Ectodermal cell (in vitro differentiated cells): ENCODE measurements at regions not wholly inside any gene's neighbourhood (a gene's known extent, or its start where the extent isn't known, plus 50 kb on each side); places are given as distances from the start of the nearest gene placed in this dataset.

Experiments
- H3K27ac ChIP-seq: 2 replicates; pipeline ENCODE4 v1.7.0; 2013; ENCODE audit warnings: mild to moderate bottlenecking, low read depth, low read length; ENCODE audit not compliant: insufficient read depth, poor library complexity, severe bottlenecking
- H3K27me3 ChIP-seq: 2 replicates; pipeline ENCODE4 v1.7.0; 2013; ENCODE audit warnings: mild to moderate bottlenecking, low read length; ENCODE audit not compliant: insufficient read depth, control insufficient read depth, poor library complexity, severe bottlenecking
- H3K36me3 ChIP-seq: one replicate; pipeline ENCODE4 v1.7.0; 2013; ENCODE audit warnings: low read length; ENCODE audit not compliant: control insufficient read depth, insufficient read depth
- H3K4me1 ChIP-seq: one replicate; pipeline ENCODE4 v1.7.0; 2013; ENCODE audit warnings: low read length; ENCODE audit not compliant: control insufficient read depth, insufficient read depth
- H3K4me3 ChIP-seq: 2 replicates; pipeline ENCODE4 v1.7.0; 2013; ENCODE audit warnings: low read depth, low read length, control low read depth; ENCODE audit not compliant: insufficient read depth
- H3K9me3 ChIP-seq: 2 replicates; pipeline ENCODE4 v1.7.0; 2013; ENCODE audit warnings: mild to moderate bottlenecking, low read length, moderate library complexity; ENCODE audit not compliant: control insufficient read depth
- WGBS, 2 experiments: methylation state at CpG; one replicate each; pipeline ENCODE4 v1.1.7; 2013; ENCODE audit warnings: missing lambda C conversion rate in 2 of 2; 5-methylcytosine and 5-hydroxymethylcytosine counted together

GRCh38 chr19:28864577-28865042 lies 348.3 kb downstream of the UQCRFS1 start:
- H3K27ac ChIP-seq: no peak overlapping the region
- WGBS, 2 experiments: 90 to 92% methylated on average over 9 of the region's 9 CpGs
- H3K4me3 ChIP-seq: no peak overlapping the region
- H3K4me1 ChIP-seq: no peaks in the 10 kb centered on the region
- no peaks in the 10 kb centered on the region for H3K27me3 ChIP-seq
- H3K36me3 ChIP-seq: no peaks in the 10 kb centered on the region
- H3K9me3 ChIP-seq: no peaks in the 10 kb centered on the region

DNA sequence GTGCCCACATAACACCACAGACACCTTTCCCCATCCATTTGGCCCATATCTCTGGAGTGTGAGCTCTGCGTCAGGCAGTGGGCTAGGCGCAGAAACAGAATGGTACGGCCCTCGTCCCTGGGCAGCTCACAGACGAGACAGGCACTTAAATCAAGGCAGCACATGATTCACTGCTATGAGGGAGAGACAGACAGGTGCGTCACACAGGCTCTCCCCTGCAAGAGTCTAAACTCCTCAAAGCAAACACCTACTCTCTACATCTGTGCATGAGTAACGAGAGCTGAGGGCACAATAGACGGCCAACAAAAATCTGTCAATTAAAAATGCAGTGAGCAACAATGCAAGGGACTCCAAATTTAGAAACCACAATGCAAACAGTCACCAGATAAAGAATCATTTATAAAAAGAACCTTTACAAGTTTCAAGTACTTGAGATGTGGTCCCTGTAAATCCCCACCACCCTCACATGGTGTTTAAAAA lies 348.9 kb downstream of the UQCRFS1 start:
- H3K27ac ChIP-seq: no peak overlapping the region
- H3K36me3 ChIP-seq: no peaks in the 10 kb centered on the region
- no peaks in the 10 kb centered on the region for H3K4me1 ChIP-seq
- no peaks in the 10 kb centered on the region for H3K27me3 ChIP-seq
- 83 to 89% methylated on average over 8 of the region's 8 CpGs for WGBS, 2 experiments
- H3K4me3 ChIP-seq: no peak overlapping the region
- no peaks in the 10 kb centered on the region for H3K9me3 ChIP-seq

DNA sequence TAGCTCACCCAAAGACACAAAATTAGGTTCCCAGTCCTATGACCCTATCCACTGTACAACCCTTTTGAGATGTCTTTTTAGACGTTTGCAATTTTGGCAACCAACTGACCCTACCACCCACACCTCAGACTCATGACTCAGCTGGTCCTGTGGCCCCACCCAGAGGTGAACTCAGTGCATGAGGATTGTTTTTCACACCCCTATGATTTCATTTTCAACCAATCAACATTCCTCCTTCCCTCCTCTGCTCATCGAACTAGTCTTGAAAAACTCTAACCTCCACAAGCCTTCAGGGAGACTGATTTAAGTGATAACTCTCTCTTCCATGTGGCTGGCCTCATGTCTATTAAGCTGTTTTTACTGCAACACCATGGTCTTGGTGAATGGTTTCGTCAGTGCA lies 350.7 kb downstream of the UQCRFS1 start:
- Histone ChIP-seq H3K4me1 (no peaks in the 10 kb centered on the region), H3K36me3 (no peaks in the 10 kb centered on the region), H3K4me3 (no peak overlapping the region), H3K9me3 (no peaks in the 10 kb centered on the region), H3K27me3 (no peaks in the 10 kb centered on the region), H3K27ac (no peak overlapping the region)
- WGBS, 2 experiments: 75 to 79% methylated on average over 3 of the region's 3 CpGs

- WGBS, 2 experiments: 87 to 90% methylated on average over 6 of the region's 6 CpGs
- H3K9me3 ChIP-seq: no peaks in the 10 kb centered on the region
- no peak overlapping the region for H3K27ac ChIP-seq
- no peaks in the 10 kb centered on the region for H3K36me3 ChIP-seq
- no peak overlapping the region for H3K4me3 ChIP-seq
- no peaks in the 10 kb centered on the region for H3K27me3 ChIP-seq
- no peaks in the 10 kb centered on the region for H3K4me1 ChIP-seq
Observed at GRCh38 chr19:28859811-28860210, 353.1 kb downstream of the UQCRFS1 start.

DNA sequence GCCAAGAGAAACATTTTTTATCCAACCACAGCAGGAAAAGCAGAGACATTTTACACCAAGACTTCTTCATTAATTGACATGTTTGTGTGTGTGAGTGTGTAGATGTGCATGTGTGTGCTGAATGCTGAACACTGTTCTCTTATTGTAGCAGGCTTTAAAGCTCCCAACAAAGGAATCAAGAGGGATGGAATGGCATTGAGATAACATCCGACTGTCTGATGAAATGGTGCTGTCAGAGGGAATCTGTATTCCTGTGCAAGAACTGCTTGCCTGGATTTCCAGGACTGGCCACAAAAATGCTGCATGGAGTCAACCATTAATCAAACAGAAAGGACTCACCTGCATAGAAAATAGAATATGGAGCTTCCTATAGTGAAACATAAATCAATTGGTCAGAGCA lies 354.0 kb downstream of the UQCRFS1 start:
- H3K9me3 ChIP-seq: no peaks in the 10 kb centered on the region
- H3K4me3 ChIP-seq: no peak overlapping the region
- no peaks in the 10 kb centered on the region for H3K4me1 ChIP-seq
- H3K27ac ChIP-seq: no peak overlapping the region
- WGBS, 2 experiments: 90 to 96% methylated on average over 1 of the region's 1 CpG
- H3K36me3 ChIP-seq: no peaks in the 10 kb centered on the region
- no peaks in the 10 kb centered on the region for H3K27me3 ChIP-seq

GRCh38 chr19:28857967-28858366 lies 355.0 kb downstream of the UQCRFS1 start:
- Histone ChIP-seq H3K4me3 (no peak overlapping the region), H3K9me3 (no peaks in the 10 kb centered on the region), H3K36me3 (no peaks in the 10 kb centered on the region), H3K4me1 (no peaks in the 10 kb centered on the region), H3K27ac (no peak overlapping the region), H3K27me3 (no peaks in the 10 kb centered on the region)
- 89 to 94% methylated on average over 3 of the region's 3 CpGs for WGBS, 2 experiments

DNA sequence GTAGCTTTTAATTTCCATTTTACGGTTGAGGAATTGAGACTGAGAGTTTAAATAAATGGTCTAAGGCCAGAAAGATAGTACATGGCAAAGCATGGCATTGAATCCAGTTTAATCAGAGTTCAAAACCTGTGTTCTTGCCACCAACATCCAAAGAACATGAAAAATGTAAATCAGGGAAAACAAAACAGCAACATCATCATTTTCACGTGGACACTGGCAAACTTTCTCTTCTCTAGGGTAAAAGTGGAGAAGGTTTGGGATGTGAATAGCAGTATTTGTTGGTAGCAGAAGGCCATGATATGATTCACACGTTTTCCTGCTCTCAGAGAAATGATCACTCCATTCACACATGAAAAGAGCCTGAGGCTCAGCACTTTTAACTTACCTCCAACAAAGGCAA lies 357.7 kb downstream of the UQCRFS1 start:
- H3K4me1 ChIP-seq: no peaks in the 10 kb centered on the region
- no peaks in the 10 kb centered on the region for H3K27me3 ChIP-seq
- H3K27ac ChIP-seq: no peak overlapping the region
- no peak overlapping the region for H3K4me3 ChIP-seq
- H3K9me3 ChIP-seq: no peaks in the 10 kb centered on the region
- 81 to 89% methylated on average over 2 to 3 of the region's 3 CpGs for WGBS, 2 experiments
- H3K36me3 ChIP-seq: no peaks in the 10 kb centered on the region

DNA sequence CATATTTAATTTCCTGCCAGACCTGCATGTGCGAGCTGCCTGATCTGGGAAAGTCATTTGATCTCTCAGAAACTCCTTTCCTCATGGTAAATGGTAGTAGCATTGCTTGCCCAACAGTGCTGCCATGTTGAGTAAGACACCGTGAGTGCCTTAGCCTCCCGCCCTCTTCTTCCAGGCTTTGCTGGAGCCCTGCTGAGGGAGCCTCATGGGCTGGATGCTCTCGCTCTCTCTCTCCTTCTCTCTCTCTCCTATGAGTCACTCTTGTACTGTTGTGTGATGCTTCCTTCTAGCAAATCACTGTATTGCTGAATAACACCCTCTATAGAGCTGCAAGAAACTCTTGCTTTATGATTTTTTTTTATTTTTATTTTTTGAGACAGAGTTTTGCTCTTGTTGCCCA lies 365.5 kb downstream of the UQCRFS1 start:
- Histone ChIP-seq H3K4me1 (no peaks in the 10 kb centered on the region), H3K4me3 (no peak overlapping the region), H3K36me3 (no peaks in the 10 kb centered on the region), H3K27ac (no peak overlapping the region), H3K9me3 (no peaks in the 10 kb centered on the region), H3K27me3 (no peaks in the 10 kb centered on the region)
- 79 to 85% methylated on average over 4 of the region's 4 CpGs for WGBS, 2 experiments

GRCh38 chr19:28846094-28846812 lies 366.7 kb downstream of the UQCRFS1 start:
- Histone ChIP-seq H3K4me1 (peaks cover 6% of the 10 kb centered on the region), H3K27me3 (no peaks in the 10 kb centered on the region), H3K27ac (no peak overlapping the region), H3K4me3 (no peak overlapping the region), H3K36me3 (no peaks in the 10 kb centered on the region), H3K9me3 (no peaks in the 10 kb centered on the region)
- WGBS, 2 experiments: 90% methylated on average over 4 of the region's 4 CpGs

DNA sequence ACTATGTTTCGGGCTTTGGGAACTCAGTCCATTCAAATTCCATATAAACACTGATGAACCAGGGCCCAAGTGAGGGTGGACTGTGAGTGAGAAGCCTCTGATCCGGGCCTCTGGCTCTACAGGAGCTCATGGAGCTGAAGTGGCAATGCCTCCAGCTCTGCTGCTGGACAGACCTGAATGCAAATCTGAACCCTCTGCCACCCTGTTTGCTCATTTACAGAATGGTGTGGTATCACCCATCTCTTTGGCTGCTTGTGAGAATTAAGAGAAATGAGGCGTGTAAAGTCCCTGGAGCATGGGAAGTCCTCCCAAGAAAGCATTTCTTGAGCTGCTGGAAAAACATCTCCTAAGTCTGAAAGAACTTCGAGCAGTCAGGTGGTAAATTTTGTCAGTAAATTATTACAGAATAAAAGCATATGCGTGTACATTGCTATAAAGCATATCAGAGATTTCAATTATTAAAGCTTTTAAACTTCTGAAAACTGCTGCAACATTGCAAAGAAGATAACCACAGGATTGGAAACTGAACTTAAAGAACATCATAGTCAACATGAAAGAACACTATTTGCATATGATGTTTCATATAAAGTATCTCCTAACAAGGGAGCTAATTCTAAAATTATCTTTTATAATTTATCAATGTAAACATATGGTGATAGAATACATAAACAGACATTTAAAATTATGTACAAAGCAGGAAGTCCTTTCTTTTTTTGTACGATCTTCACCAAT lies 369.0 kb downstream of the UQCRFS1 start:
- Histone ChIP-seq H3K27me3 (no peaks in the 10 kb centered on the region), H3K27ac (no peak overlapping the region), H3K4me1 (peaks cover 15% of the 10 kb centered on the region), H3K9me3 (no peaks in the 10 kb centered on the region), H3K36me3 (no peaks in the 10 kb centered on the region), H3K4me3 (no peak overlapping the region)
- 93% methylated on average over 6 of the region's 6 CpGs for WGBS, 2 experiments
